Heart right ventricle (tissue), 16 donors: ENCODE measurements at regions not wholly inside any gene's neighbourhood (a gene's known extent, or its start where the extent isn't known, plus 50 kb on each side); places are given as distances from the start of the nearest gene placed in this dataset.

Experiments
- ATAC-seq, 8 donors: fragments of 200-7000 bp; cut with Tn5 transposase; one replicate each; pipeline ENCODE4 v1.9.1; 2020; ENCODE audit warnings: mild to moderate bottlenecking in 8 of 8, moderate library complexity in 8 of 8, moderate number of reproducible peaks in 1 of 8
- DNase-seq, 2 donors: peaks; one replicate each; pipeline ENCODE4 v3.0.0-alpha.2; 2020
- H3K27ac ChIP-seq, 10 donors: fragments of 200-600 bp; sonication (generic) in 2 of 10; one replicate each; pipeline versions ENCODE4 v1.5.0 to v1.8.0; 2020 to 2022; ENCODE audit warnings: mild to moderate bottlenecking in 3 of 10
- H3K27me3 ChIP-seq, 7 donors: fragments of 200-600 bp; one replicate each; pipeline ENCODE4 v1.8.0; 2021 to 2022; ENCODE audit warnings: mild to moderate bottlenecking in 2 of 7
- H3K36me3 ChIP-seq, 9 donors: fragments of 200-600 bp; sonication (generic) in 1 of 9; one replicate each; pipeline versions ENCODE4 v1.5.0 to v1.8.0; 2020 to 2022; ENCODE audit warnings: mild to moderate bottlenecking in 2 of 9
- H3K4me1 ChIP-seq, 9 donors: fragments of 200-600 bp; sonication (generic) in 1 of 9; one replicate each; pipeline versions ENCODE4 v1.5.0 to v1.8.0; 2020 to 2022; ENCODE audit warnings: mild to moderate bottlenecking in 4 of 9
- H3K4me3 ChIP-seq, 10 donors: fragments of 200-600 bp; sonication (generic) in 2 of 10; one replicate each; pipeline versions ENCODE4 v1.5.0 to v1.8.0; 2020 to 2022; ENCODE audit warnings: mild to moderate bottlenecking in 7 of 10, moderate library complexity in 2 of 10
- H3K9me3 ChIP-seq, 11 donors: fragments of 200-600 bp in 10 of 11; sonication (generic) in 2 of 11; one replicate each; pipeline versions ENCODE4 v1.5.0 to v1.8.0; 2013 to 2022; ENCODE audit warnings: mild to moderate bottlenecking in 2 of 11, control low read depth in 1 of 11, moderate library complexity in 1 of 11
- WGBS, 2 donors: extraction: QIAGEN DNeasy Blood & Tissue Kit; methylation state at CpG; one replicate each; pipeline ENCODE4 v1.1.7; 2013; ENCODE audit warnings: inconsistent platforms in 1 of 2; 5-methylcytosine and 5-hydroxymethylcytosine counted together
- intact Hi-C, 10 donors: fragments of 100-400 bp; cut with DNase I; formaldehyde crosslinking; loops; one replicate each; pipeline versions ENCODE4 v1.11.1 to v1.14.2; 2022
- TF ChIP-seq, protein P1 (sequence below), 9 donors: fragments of 200-600 bp; sonication (generic) in 2 of 9; IDR thresholded peaks; one replicate each; pipeline versions ENCODE4 v1.5.0 to v1.8.0; 2021 to 2022; ENCODE audit warnings: antibody characterized with exemption in 9 of 9, mild to moderate bottlenecking in 5 of 9, moderate library complexity in 1 of 9
- donor health status: Arrhythmogenic right ventricular cardiomyopathy.
- donor health status: ischemic (EF 13 %, LVEDD 7.1; RV severe dilation, severe dysfunction).
- donor health status: healthy with polysubstance abuse.
- donor health status: DM: no; HTN: yes; CAD: no.
- donor health status: DM: no; HTN: no; CAD: no.
- donor health status: ischemic (EF 25% LVEDD 6.9; RV normal size, moderate dysfunction).
- donor health status: ischemic (EF 25% LVEDD 5.7; RV mildly dilated, moderate dysfunction).
- donor health status: healthy.
- donor health status: DM: yes; HTN: yes; CAD: no.
- donor health status: Ischemic cardiomyopathy.
- donor health status: ischemic (EF 35%, LVEDD 5.7; RV mildly dilated, moderate dysfunction).
- donor health status: nonischemic (EF 11% LVEDD 7.7; RV severe dilation, severe dysfunction).
- donor health status: DM: yes; HTN: yes; CAD: no.
- donor health status: PGD.
- donor health status: ischemic (EF 29% LVEDD 5.4; RV normal size, mild dysfunction).
- donor health status: nonischemic (EF 23%, LVEDD 6.1; RV moderate dilation, normal function).

GRCh38 chr1:189150624-189151023 lies 1327.0 kb downstream of the BRINP3 start:
- H3K27me3 ChIP-seq: no peaks in the 10 kb centered on the region
- TF ChIP-seq, protein P1, sequence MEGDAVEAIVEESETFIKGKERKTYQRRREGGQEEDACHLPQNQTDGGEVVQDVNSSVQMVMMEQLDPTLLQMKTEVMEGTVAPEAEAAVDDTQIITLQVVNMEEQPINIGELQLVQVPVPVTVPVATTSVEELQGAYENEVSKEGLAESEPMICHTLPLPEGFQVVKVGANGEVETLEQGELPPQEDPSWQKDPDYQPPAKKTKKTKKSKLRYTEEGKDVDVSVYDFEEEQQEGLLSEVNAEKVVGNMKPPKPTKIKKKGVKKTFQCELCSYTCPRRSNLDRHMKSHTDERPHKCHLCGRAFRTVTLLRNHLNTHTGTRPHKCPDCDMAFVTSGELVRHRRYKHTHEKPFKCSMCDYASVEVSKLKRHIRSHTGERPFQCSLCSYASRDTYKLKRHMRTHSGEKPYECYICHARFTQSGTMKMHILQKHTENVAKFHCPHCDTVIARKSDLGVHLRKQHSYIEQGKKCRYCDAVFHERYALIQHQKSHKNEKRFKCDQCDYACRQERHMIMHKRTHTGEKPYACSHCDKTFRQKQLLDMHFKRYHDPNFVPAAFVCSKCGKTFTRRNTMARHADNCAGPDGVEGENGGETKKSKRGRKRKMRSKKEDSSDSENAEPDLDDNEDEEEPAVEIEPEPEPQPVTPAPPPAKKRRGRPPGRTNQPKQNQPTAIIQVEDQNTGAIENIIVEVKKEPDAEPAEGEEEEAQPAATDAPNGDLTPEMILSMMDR (IDR thresholded peaks at IDR 0.05): no peak
- ATAC-seq (no peak), DNase-seq (no peak)
- H3K27ac ChIP-seq: no peak overlapping the region
- no peak overlapping the region for H3K4me3 ChIP-seq
- H3K36me3 ChIP-seq: no peaks in the 10 kb centered on the region
- H3K4me1 ChIP-seq: no peaks in the 10 kb centered on the region
- H3K9me3 ChIP-seq: peaks cover 0 to 3% (median 0%) of the 10 kb centered on the region in 11 donors
- intact Hi-C loops: no loop called here
- WGBS, 2 donors: 85 to 91% methylated on average over 6 of the region's 6 CpGs

- TF ChIP-seq, protein P1 (IDR thresholded peaks at IDR 0.05): no peak
- H3K27ac ChIP-seq: no peak overlapping the region
- no peaks in the 10 kb centered on the region for H3K4me1 ChIP-seq
- DNase-seq (no peak), ATAC-seq (no peak)
- no peaks in the 10 kb centered on the region for H3K36me3 ChIP-seq
- no peak overlapping the region for H3K4me3 ChIP-seq
- H3K9me3 ChIP-seq: peaks cover 0 to 3% (median 0%) of the 10 kb centered on the region in 11 donors
- WGBS, 2 donors: 40 to 54% methylated on average over 2 of the region's 2 CpGs
- H3K27me3 ChIP-seq: no peaks in the 10 kb centered on the region
- intact Hi-C loops: no loop called here
Measured at GRCh38 chr1:189151361-189151760, 1326.3 kb downstream of the BRINP3 start.

GRCh38 chr1:189152685-189153084 lies 1325.0 kb downstream of the BRINP3 start:
- Histone ChIP-seq H3K36me3 (no peaks in the 10 kb centered on the region), H3K27me3 (no peaks in the 10 kb centered on the region), H3K27ac (no peak overlapping the region), H3K4me3 (no peak overlapping the region), H3K9me3 (peaks cover 0 to 3% (median 0%) of the 10 kb centered on the region in 11 donors), H3K4me1 (no peaks in the 10 kb centered on the region)
- WGBS, 2 donors: 87 to 89% methylated on average over 1 of the region's 1 CpG
- TF ChIP-seq, protein P1 (IDR thresholded peaks at IDR 0.05): no peak
- ATAC-seq: no peak
- intact Hi-C loops: no loop called here
- DNase-seq: no peak

GRCh38 chr1:189158155-189158554 lies 1319.5 kb downstream of the BRINP3 start:
- Histone ChIP-seq H3K27me3 (no peaks in the 10 kb centered on the region), H3K36me3 (no peaks in the 10 kb centered on the region), H3K4me3 (no peak overlapping the region), H3K9me3 (peaks cover 0 to 3% (median 0%) of the 10 kb centered on the region in 11 donors), H3K27ac (no peak overlapping the region), H3K4me1 (no peaks in the 10 kb centered on the region)
- ATAC-seq: no peak
- WGBS, 2 donors: 56 to 58% methylated on average over 6 of the region's 6 CpGs
- intact Hi-C loops: no loop called here
- TF ChIP-seq, protein P1 (IDR thresholded peaks at IDR 0.05): no peak
- DNase-seq: no peak
